ENCODE measurements at regions not wholly inside any gene's neighbourhood (a gene's known extent, or its start where the extent isn't known, plus 50 kb on each side); places are given as distances from the start of the nearest gene placed in this dataset.

GRCh38 chrY:12553909-12554308, 147.1 kb upstream of the USP9Y start:
- H3K36me3 Mint-ChIP-seq: no peaks in the 10 kb centered on the region
- H3K4me1 Mint-ChIP-seq (ENCODE audit: low read depth): peaks cover 27% of the 10 kb centered on the region
- no peak for DNase-seq
- POLR2A ChIA-PET: no interaction called here
- no peak overlapping the region for H3K27ac Mint-ChIP-seq
- H3K27me3 Mint-ChIP-seq: no peaks in the 10 kb centered on the region
- H3K9me3 Mint-ChIP-seq: no peaks in the 10 kb centered on the region
- CTCF ChIA-PET: no interaction called here
- no peak overlapping the region for H3K4me3 Mint-ChIP-seq
- intact Hi-C loops (cut with micrococcal nuclease): no loop called here

GRCh38 chrY:12555005-12555404, 146.0 kb upstream of the USP9Y start:
- CTCF ChIA-PET: no interaction called here
- Mint-ChIP-seq H3K9me3 (peaks cover 1% of the 10 kb centered on the region), H3K27ac (no peak overlapping the region), H3K36me3 (no peaks in the 10 kb centered on the region), H3K27me3 (no peaks in the 10 kb centered on the region), H3K4me1 (ENCODE audit: low read depth) (peaks cover 33% of the 10 kb centered on the region), H3K4me3 (no peak overlapping the region)
- intact Hi-C loops (cut with micrococcal nuclease): no loop called here
- no peak for DNase-seq
- POLR2A ChIA-PET: no interaction called here

DNA sequence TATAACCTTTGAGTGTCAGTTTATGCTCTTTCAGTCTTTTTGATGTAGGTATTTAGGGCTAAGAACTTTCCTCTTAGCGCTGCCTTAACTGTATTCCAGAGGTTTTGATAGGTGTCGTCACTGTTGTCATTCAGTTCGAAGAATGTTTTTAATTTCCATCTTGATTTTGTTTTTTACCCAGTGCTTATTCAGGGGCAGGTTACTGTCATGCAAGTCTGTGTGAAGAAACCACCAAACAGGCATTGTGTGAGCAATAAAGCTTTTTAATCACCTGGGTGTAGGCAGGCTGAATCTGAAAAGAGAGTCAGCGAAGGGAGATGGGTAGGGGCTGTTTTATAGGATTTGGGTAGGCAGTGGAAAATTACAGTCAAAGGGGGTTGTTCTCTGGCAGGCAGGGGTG, 142.0 kb upstream of the USP9Y start:
- H3K27ac Mint-ChIP-seq: no peak overlapping the region
- H3K36me3 Mint-ChIP-seq: peaks cover 8% of the 10 kb centered on the region
- intact Hi-C loops (cut with micrococcal nuclease): no loop called here
- H3K27me3 Mint-ChIP-seq: no peaks in the 10 kb centered on the region
- ChIA-PET CTCF (no interaction called here), POLR2A (no interaction called here)
- H3K4me3 Mint-ChIP-seq: no peak overlapping the region
- peaks cover 27% of the 10 kb centered on the region for H3K9me3 Mint-ChIP-seq
- peaks cover 16% of the 10 kb centered on the region for H3K4me1 Mint-ChIP-seq (ENCODE audit: low read depth)
- no peak for DNase-seq

DNA sequence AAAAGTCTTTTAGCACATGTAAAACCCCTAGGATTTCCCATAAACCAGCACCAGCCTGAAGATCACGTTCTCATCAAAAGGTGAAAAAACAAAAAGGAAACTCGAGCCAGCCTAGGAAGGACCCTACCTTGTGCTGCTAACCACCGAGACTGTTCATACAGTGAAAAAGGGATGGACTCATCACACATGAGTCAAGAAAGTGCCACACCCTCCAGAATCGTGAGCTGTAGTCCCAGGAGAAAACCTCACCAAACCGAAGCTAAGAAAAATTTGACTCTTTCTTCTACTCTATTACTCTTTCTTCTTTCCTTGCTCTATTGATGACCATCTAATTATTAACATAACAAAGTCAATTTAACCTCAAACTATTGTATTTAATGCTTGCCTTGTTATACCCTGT, 124.8 kb upstream of the USP9Y start:
- H3K36me3 Mint-ChIP-seq: no peaks in the 10 kb centered on the region
- H3K27ac Mint-ChIP-seq: no peak overlapping the region
- intact Hi-C loops (cut with micrococcal nuclease): no loop called here

DNA sequence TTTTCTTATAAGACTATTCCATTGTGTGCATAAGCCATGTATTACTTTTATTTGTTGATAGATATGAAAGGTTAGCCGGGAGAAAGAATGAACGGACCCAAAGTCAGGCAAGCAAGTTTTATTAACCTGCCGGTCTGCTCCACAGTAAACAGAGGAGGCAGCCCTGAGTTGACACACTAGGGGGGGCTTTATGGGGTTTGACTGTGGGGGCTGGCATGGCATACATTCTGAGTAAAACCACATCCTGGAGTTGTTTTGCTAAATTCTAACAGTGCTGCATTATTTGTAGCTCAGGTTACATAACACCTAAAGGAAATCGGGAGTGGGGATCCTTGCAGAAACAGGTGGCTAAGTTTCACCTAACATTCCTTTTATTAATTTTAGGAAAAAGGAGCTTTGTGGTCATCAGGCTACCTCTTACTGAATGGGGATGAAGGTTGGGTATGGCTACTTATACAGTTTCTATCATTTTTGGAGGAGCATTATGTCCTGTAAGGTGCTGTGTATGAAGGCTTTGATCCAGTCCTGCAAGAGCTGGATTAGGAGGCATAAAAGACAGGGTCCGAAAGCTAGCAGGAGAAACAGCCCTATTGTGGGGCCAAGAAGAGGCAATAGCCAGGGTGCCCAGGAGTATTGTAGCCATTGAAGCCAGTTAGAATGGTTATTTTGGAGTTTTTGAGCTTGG, 107.4 kb upstream of the USP9Y start:
- no peak overlapping the region for H3K27ac Mint-ChIP-seq
- no peaks in the 10 kb centered on the region for H3K27me3 Mint-ChIP-seq
- H3K4me1 Mint-ChIP-seq (ENCODE audit: low read depth): peaks cover 30% of the 10 kb centered on the region
- DNase-seq: peak; percentile 8
- no peak overlapping the region for H3K4me3 Mint-ChIP-seq
- intact Hi-C loops (cut with micrococcal nuclease): no loop called here
- H3K36me3 Mint-ChIP-seq: peaks cover 27% of the 10 kb centered on the region
- CTCF ChIA-PET: no interaction called here
- H3K9me3 Mint-ChIP-seq: peaks cover 45% of the 10 kb centered on the region
- POLR2A ChIA-PET: no interaction called here

More for the DNA sequence above, 124.8 kb upstream of the USP9Y start:
- no peaks in the 10 kb centered on the region for H3K4me1 Mint-ChIP-seq (ENCODE audit: low read depth)
- no peaks in the 10 kb centered on the region for H3K27me3 Mint-ChIP-seq
- CTCF ChIA-PET: no interaction called here
- H3K9me3 Mint-ChIP-seq: no peaks in the 10 kb centered on the region
- no peak for DNase-seq
- no peak overlapping the region for H3K4me3 Mint-ChIP-seq
- POLR2A ChIA-PET: no interaction called here

- intact Hi-C loops (cut with micrococcal nuclease): no loop called here
- H3K4me1 Mint-ChIP-seq (ENCODE audit: low read depth): peaks cover 25% of the 10 kb centered on the region
- POLR2A ChIA-PET: no interaction called here
- no peak overlapping the region for H3K4me3 Mint-ChIP-seq
- peaks cover 57% of the 10 kb centered on the region for H3K9me3 Mint-ChIP-seq
- DNase-seq: no peak
- H3K36me3 Mint-ChIP-seq: peaks cover 30% of the 10 kb centered on the region
- CTCF ChIA-PET: no interaction called here
- H3K27me3 Mint-ChIP-seq: no peaks in the 10 kb centered on the region
- no peak overlapping the region for H3K27ac Mint-ChIP-seq
Observed at GRCh38 chrY:12598783-12599182, 102.2 kb upstream of the USP9Y start.

- Mint-ChIP-seq H3K9me3 (peaks cover 14% of the 10 kb centered on the region), H3K36me3 (peaks cover 3% of the 10 kb centered on the region), H3K27me3 (no peaks in the 10 kb centered on the region), H3K27ac (no peak overlapping the region), H3K4me3 (no peak overlapping the region), H3K4me1 (ENCODE audit: low read depth) (peaks cover 4% of the 10 kb centered on the region)
- intact Hi-C loops (cut with micrococcal nuclease): no loop called here
- no peak for DNase-seq
- ChIA-PET CTCF (no interaction called here), POLR2A (no interaction called here)
Observed at GRCh38 chrY:12605426-12605825, 95.6 kb upstream of the USP9Y start.

- Mint-ChIP-seq H3K4me3 (no peak overlapping the region), H3K27ac (no peak overlapping the region), H3K36me3 (peaks cover 5% of the 10 kb centered on the region), H3K9me3 (peaks cover 18% of the 10 kb centered on the region), H3K4me1 (ENCODE audit: low read depth) (peaks cover 2% of the 10 kb centered on the region), H3K27me3 (no peaks in the 10 kb centered on the region)
- DNase-seq: no peak
- intact Hi-C loops (cut with micrococcal nuclease): no loop called here
- ChIA-PET POLR2A (no interaction called here), CTCF (no interaction called here)
Observed at GRCh38 chrY:12610861-12611260, 90.2 kb upstream of the USP9Y start.

DNA sequence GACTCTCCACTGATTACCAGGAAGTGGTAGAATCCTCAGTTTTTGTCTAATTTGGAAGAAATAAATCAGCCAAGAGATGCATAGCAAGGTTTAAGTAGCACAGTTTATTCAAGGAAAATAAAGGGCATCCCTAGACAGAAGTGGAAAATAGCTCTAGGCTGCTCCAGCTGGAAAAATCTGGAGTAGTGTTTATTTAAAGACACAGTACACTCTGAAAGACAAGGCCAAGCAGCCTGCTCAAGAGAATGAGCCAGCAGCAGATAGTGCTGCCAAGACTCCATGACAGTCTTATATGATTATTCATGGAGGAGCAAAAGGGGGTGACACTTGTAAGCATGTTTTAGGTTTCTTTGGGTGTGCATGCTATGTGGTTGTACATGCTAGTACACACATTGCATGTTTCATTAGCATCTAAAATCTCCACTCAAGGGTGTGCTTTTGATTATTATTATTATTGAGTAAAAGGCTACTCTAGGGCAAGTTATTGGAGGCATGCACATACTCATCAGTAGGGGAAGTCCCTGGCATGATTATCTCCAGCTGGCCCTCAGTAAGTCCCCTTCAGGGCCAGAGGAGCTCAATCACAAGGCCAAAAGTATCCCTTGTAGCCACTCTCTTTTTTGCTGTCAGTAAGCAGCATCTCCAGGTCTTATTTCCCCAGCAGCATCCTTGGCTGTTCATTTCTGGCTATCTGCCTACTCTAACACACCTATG, 85.1 kb upstream of the USP9Y start:
- intact Hi-C loops (cut with micrococcal nuclease): no loop called here
- Mint-ChIP-seq H3K36me3 (peaks cover 5% of the 10 kb centered on the region), H3K27ac (no peak overlapping the region), H3K4me3 (no peak overlapping the region), H3K9me3 (peaks cover 18% of the 10 kb centered on the region), H3K4me1 (ENCODE audit: low read depth) (peaks cover 4% of the 10 kb centered on the region), H3K27me3 (no peaks in the 10 kb centered on the region)
- ChIA-PET POLR2A (no interaction called here), CTCF (interaction anchor here (1.0 kb wide), 1 partner anchor 46 kb away, joined by 4 read pairs; no protein-coding TSS in a partner anchor)
- no peak for DNase-seq

GRCh38 chrY:12621454-12622081, 79.5 kb upstream of the USP9Y start:
- intact Hi-C loops (cut with micrococcal nuclease): loop anchor here (1.0 kb wide), 1 partner anchor 142 kb away; no protein-coding TSS in a partner anchor
- Mint-ChIP-seq H3K4me1 (ENCODE audit: low read depth) (peaks cover 2% of the 10 kb centered on the region), H3K27me3 (no peaks in the 10 kb centered on the region), H3K4me3 (no peak overlapping the region), H3K36me3 (no peaks in the 10 kb centered on the region), H3K9me3 (no peaks in the 10 kb centered on the region), H3K27ac (no peak overlapping the region)
- CTCF ChIA-PET: interaction anchor here (0.6 kb wide), 1 partner anchor 157 kb away, joined by 3 read pairs; no protein-coding TSS in a partner anchor
- DNase-seq: no peak
- POLR2A ChIA-PET: no interaction called here

- intact Hi-C loops (cut with micrococcal nuclease): no loop called here
Observed at GRCh38 chrY:12623204-12623603, 77.8 kb upstream of the USP9Y start.

GRCh38 chrY:12642986-12643385, 58.0 kb upstream of the USP9Y start:
- DNase-seq: no peak
- Mint-ChIP-seq H3K36me3 (no peaks in the 10 kb centered on the region), H3K27me3 (no peaks in the 10 kb centered on the region), H3K9me3 (no peaks in the 10 kb centered on the region), H3K27ac (no peak overlapping the region), H3K4me1 (ENCODE audit: low read depth) (no peaks in the 10 kb centered on the region), H3K4me3 (no peak overlapping the region)
- intact Hi-C loops (cut with micrococcal nuclease): no loop called here
- CTCF ChIA-PET: no interaction called here
- POLR2A ChIA-PET: no interaction called here

More at GRCh38 chrY:12623204-12623603, 77.8 kb upstream of the USP9Y start:
- Mint-ChIP-seq H3K4me3 (no peak overlapping the region), H3K4me1 (ENCODE audit: low read depth) (peaks cover 10% of the 10 kb centered on the region), H3K27ac (no peak overlapping the region), H3K36me3 (no peaks in the 10 kb centered on the region), H3K27me3 (no peaks in the 10 kb centered on the region), H3K9me3 (no peaks in the 10 kb centered on the region)
- ChIA-PET CTCF (interaction anchor here (0.6 kb wide), 1 partner anchor 280 kb away, joined by 3 read pairs; no protein-coding TSS in a partner anchor), POLR2A (no interaction called here)
- DNase-seq: no peak

All from activated CD4-positive, alpha-beta memory T cell treated with anti-CD3 and anti-CD28 coated beads for 36 hours (primary cell).